ENCODE measurements at regions not wholly inside any gene's neighbourhood (a gene's known extent, or its start where the extent isn't known, plus 50 kb on each side); places are given as distances from the start of the nearest gene placed in this dataset.

DNA sequence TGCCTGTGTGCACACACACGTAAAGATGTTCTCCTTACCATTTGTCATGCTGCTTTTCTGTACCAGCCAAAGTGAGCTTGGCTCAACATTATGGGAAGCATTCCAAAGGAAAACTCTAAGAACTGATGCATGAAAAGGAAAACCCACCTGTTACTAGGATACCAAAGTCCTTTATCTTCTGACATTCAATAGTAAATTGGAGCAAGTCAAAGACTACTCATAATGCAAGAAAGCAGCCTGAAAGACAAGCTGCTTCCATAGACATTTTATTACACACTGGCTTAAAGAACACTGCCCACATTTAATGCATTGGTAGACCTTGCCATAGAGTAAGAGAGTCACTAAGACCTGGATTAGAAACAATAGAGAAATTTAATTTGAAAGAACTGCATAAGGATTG is 159.0 kb downstream of the LRIG3 start:
- H3K4me3 ChIP-seq (ENCODE audit: low read depth, low read length), result no peak overlapping the region
- no peaks in the 10 kb centered on the region for H3K36me3 ChIP-seq (replicated peaks)
- H3K27ac ChIP-seq, result no peak overlapping the region
- DNase-seq, result no peak
- in situ Hi-C loops (cut with HindIII; ENCODE audit: low pct_ligation_motif_present, low sequenced_read_pairs), result no loop called here
- TF ChIP-seq, protein P1, sequence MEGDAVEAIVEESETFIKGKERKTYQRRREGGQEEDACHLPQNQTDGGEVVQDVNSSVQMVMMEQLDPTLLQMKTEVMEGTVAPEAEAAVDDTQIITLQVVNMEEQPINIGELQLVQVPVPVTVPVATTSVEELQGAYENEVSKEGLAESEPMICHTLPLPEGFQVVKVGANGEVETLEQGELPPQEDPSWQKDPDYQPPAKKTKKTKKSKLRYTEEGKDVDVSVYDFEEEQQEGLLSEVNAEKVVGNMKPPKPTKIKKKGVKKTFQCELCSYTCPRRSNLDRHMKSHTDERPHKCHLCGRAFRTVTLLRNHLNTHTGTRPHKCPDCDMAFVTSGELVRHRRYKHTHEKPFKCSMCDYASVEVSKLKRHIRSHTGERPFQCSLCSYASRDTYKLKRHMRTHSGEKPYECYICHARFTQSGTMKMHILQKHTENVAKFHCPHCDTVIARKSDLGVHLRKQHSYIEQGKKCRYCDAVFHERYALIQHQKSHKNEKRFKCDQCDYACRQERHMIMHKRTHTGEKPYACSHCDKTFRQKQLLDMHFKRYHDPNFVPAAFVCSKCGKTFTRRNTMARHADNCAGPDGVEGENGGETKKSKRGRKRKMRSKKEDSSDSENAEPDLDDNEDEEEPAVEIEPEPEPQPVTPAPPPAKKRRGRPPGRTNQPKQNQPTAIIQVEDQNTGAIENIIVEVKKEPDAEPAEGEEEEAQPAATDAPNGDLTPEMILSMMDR (IDR thresholded peaks at IDR 0.05; ENCODE audit: low read depth, low read length, missing control alignments), result no peak
- no peaks in the 10 kb centered on the region for H3K27me3 ChIP-seq (replicated peaks)

DNA sequence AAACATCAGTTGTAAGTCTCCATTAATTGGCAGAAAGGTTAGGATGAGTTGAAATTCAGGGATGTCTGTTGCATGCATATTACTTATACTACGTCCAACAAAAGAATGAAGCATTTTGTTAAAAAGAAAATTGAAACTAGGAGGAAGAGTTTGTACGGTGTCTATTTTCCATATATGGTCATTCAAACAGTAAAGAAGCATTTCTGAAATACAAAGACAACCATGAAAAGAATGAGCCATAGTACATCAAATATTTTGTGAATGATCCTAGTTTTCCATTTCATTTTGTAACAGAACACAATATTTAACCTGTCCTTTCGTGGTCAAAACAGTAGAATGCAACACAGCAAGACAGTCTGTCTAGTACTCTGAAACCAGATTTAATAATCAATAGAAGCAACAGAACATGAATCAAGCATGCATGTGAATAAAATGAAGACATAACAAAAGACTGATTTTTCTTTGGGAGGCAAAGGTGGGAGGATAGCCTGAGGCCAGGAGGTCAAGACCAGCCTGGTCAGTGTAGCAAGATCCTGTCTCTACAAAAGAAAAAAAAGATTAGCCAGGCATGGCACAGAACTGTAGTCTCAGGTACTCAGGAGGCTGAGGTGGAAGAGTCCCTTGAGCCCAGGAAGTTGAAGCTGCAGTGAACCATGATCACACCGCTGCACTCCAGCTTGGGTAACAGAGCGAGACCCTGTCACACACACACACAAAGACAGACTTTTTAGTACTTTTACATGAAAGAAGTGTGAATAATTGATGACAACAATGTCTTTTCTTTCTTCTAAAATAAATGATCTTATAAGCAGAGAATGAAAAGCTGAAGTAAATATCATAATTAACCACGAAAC is 156.0 kb downstream of the LRIG3 start:
- in situ Hi-C loops (cut with HindIII; ENCODE audit: low pct_ligation_motif_present, low sequenced_read_pairs), result no loop called here
- H3K27ac ChIP-seq, result peak overlapping the region; percentile 20
- DNase-seq, result no peak
- H3K4me3 ChIP-seq (ENCODE audit: low read depth, low read length), result no peak overlapping the region
- H3K36me3 ChIP-seq (replicated peaks), result no peaks in the 10 kb centered on the region
- no peaks in the 10 kb centered on the region for H3K27me3 ChIP-seq (replicated peaks)
- TF ChIP-seq, protein P1 (IDR thresholded peaks at IDR 0.05; ENCODE audit: low read depth, low read length, missing control alignments), result no peak

DNA sequence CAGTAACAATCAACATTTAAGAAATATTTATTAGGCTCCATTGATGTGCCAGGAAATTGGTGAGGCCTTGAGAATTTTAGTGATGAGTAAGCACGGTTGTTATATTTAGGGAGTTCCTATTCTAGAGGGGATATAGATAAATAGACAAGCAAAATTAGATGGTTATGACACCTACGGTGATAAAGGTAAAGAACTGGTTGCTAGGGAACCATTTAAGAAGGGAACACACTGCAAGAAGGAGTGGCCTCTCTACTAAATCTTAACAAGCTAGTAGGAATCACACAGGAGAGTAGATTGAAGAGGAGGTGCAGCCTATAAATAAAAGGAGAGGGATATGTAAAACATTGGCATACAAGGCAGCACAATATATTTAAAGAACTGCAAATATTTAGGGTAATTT is 155.2 kb downstream of the LRIG3 start:
- Histone ChIP-seq H3K36me3 (replicated peaks) (no peaks in the 10 kb centered on the region), H3K27ac (no peak overlapping the region), H3K4me3 (ENCODE audit: low read depth, low read length) (no peak overlapping the region), H3K27me3 (replicated peaks) (no peaks in the 10 kb centered on the region)
- TF ChIP-seq, protein P1 (IDR thresholded peaks at IDR 0.05; ENCODE audit: low read depth, low read length, missing control alignments), result no peak
- DNase-seq, result no peak
- in situ Hi-C loops (cut with HindIII; ENCODE audit: low pct_ligation_motif_present, low sequenced_read_pairs), result no loop called here

DNA sequence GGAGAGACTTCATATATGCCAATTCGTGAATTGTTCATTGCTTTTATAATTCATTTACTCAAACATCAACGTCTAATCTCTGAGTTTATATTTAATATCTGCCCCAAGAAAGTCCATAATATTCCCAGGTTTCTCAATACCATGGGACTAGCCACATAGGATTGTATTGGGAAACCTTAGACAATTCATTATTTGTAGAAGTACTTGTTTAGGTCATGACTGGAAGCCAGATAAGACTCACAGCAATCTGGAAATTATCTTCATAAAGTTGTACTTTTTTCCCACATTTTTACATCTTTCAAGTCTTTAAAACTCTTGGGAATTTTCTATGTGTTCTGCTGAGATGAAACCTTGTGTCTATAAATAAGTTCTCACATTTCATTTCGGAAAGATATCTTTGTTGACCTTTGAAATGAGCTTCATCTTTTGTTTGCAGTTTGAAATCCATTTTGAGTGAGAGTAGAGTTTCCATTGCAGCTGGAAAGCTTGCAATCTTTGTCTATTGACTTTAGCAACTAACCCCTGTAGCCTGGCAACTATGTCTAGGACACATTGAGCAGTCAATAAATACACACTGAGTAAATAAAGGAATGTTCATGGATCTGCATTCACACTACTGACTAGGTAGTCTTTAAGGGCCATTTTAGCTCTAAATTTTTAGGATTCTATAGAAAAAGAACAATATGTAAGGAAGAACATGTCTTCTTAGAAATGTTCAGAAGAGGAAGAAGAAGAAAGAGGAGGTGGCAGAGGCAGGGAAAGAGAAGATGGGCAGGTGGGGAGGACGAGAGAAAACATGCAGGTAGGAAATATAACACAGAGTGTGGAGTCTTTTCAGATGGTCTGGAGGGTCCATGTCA is 154.4 kb downstream of the LRIG3 start:
- Histone ChIP-seq H3K27me3 (replicated peaks) (no peaks in the 10 kb centered on the region), H3K4me3 (ENCODE audit: low read depth, low read length) (no peak overlapping the region), H3K27ac (no peak overlapping the region), H3K36me3 (replicated peaks) (no peaks in the 10 kb centered on the region)
- DNase-seq, result no peak
- TF ChIP-seq, protein P1 (IDR thresholded peaks at IDR 0.05; ENCODE audit: low read depth, low read length, missing control alignments), result no peak
- in situ Hi-C loops (cut with HindIII; ENCODE audit: low pct_ligation_motif_present, low sequenced_read_pairs), result no loop called here

DNA sequence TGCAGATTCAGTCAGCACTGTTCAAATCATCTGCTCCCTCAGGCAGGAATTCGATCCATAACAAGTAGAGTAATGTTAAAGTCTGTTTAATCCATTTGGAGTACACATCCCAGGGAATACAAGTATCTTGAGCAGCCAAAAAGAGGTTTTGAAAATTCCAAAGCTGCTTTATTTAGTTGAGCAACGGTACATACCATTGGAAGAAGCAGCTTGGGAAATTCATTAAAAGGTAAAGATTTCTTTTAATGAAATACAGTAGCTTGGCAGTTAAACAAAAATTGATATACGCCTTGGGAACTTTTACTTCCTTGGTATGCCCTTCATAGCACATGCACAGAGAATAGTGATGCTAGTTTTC is 153.8 kb downstream of the LRIG3 start:
- TF ChIP-seq, protein P1 (IDR thresholded peaks at IDR 0.05; ENCODE audit: low read depth, low read length, missing control alignments), result no peak
- no peak overlapping the region for H3K27ac ChIP-seq
- in situ Hi-C loops (cut with HindIII; ENCODE audit: low pct_ligation_motif_present, low sequenced_read_pairs), result no loop called here
- DNase-seq, result no peak
- no peaks in the 10 kb centered on the region for H3K27me3 ChIP-seq (replicated peaks)
- H3K4me3 ChIP-seq (ENCODE audit: low read depth, low read length), result no peak overlapping the region
- no peaks in the 10 kb centered on the region for H3K36me3 ChIP-seq (replicated peaks)
